H9 (cell line): ENCODE measurements at regions not wholly inside any gene's neighbourhood (a gene's known extent, or its start where the extent isn't known, plus 50 kb on each side); places are given as distances from the start of the nearest gene placed in this dataset.

Experiments
- DNase-seq: peaks from one replicate; pipeline ENCODE4 v3.0.0-alpha.2; 2017
- H2AFZ ChIP-seq: one replicate; pipeline ENCODE4 v1.6.1; 2013; ENCODE audit warnings: mild to moderate bottlenecking, low read length, control low read depth, moderate library complexity
- H2AK5ac ChIP-seq: 2 replicates; pipeline ENCODE4 v1.6.1; 2013; ENCODE audit warnings: low read length, control low read depth, mixed read lengths; ENCODE audit not compliant: insufficient read length
- H2BK120ac ChIP-seq: one replicate; pipeline ENCODE4 v1.6.1; 2013; ENCODE audit warnings: low read depth, mild to moderate bottlenecking, low read length, control low read depth, inconsistent platforms; ENCODE audit not compliant: poor library complexity, severe bottlenecking
- H2BK12ac ChIP-seq: 2 replicates; pipeline ENCODE4 v1.6.1; 2013; ENCODE audit warnings: low read length, control low read depth, mixed read lengths, low read depth; ENCODE audit not compliant: insufficient read length
- H2BK15ac ChIP-seq: 2 replicates; pipeline ENCODE4 v1.6.1; 2013; ENCODE audit warnings: low read depth, low read length, control low read depth
- H2BK20ac ChIP-seq: one replicate; pipeline ENCODE4 v1.6.1; 2013; ENCODE audit warnings: low read depth, mild to moderate bottlenecking, low read length, control low read depth, inconsistent platforms; ENCODE audit not compliant: poor library complexity, severe bottlenecking
- H2BK5ac ChIP-seq: 2 replicates; pipeline ENCODE4 v1.6.1; 2013; ENCODE audit warnings: low read length, control low read depth, mixed read lengths; ENCODE audit not compliant: insufficient read length
- H3K14ac ChIP-seq: 2 replicates; pipeline ENCODE4 v1.6.1; 2013; ENCODE audit warnings: low read length, control low read depth; ENCODE audit not compliant: insufficient read depth
- H3K18ac ChIP-seq: 2 replicates; pipeline ENCODE4 v1.6.1; 2013; ENCODE audit warnings: low read depth, mild to moderate bottlenecking, mixed read lengths, low read length, control low read depth; ENCODE audit not compliant: insufficient read length
- H3K23ac ChIP-seq: 2 replicates; pipeline ENCODE4 v1.6.1; 2013; ENCODE audit warnings: low read length, control low read depth, mixed read lengths, low read depth; ENCODE audit not compliant: insufficient read length
- H3K23me2 ChIP-seq: 2 replicates; pipeline ENCODE4 v1.6.1; 2013; ENCODE audit warnings: low read depth, mild to moderate bottlenecking, mixed read lengths, low read length, control low read depth; ENCODE audit not compliant: insufficient read length, poor library complexity, severe bottlenecking
- H3K27ac ChIP-seq: 2 replicates; pipeline ENCODE4 v1.5.1; 2013; ENCODE audit warnings: low read length, control low read depth, mixed read lengths, low read depth; ENCODE audit not compliant: insufficient read length
- H3K27me3 ChIP-seq: 2 replicates; pipeline ENCODE4 v1.6.1; 2013; ENCODE audit warnings: low read length, control low read depth, inconsistent platforms; ENCODE audit not compliant: insufficient read depth
- H3K4ac ChIP-seq: 2 replicates; pipeline ENCODE4 v1.6.1; 2013; ENCODE audit warnings: low read depth, mild to moderate bottlenecking, control low read depth, inconsistent platforms, low read length, moderate library complexity
- H3K4me1 ChIP-seq: 2 replicates; pipeline ENCODE4 v1.6.1; 2013; ENCODE audit warnings: low read length, control low read depth, inconsistent platforms; ENCODE audit not compliant: insufficient read depth
- H3K4me2 ChIP-seq: 2 replicates; pipeline ENCODE4 v1.6.1; 2013; ENCODE audit warnings: low read length, control low read depth, mixed read lengths; ENCODE audit not compliant: insufficient read length, insufficient read depth
- H3K56ac ChIP-seq: 2 replicates; pipeline ENCODE4 v1.6.1; 2013; ENCODE audit warnings: low read depth, mild to moderate bottlenecking, mixed read lengths, low read length, control low read depth; ENCODE audit not compliant: insufficient read length
- H3K79me1 ChIP-seq: 2 replicates; pipeline ENCODE4 v1.6.1; 2013; ENCODE audit warnings: low read depth, mild to moderate bottlenecking, moderate library complexity, low read length, control low read depth, inconsistent platforms; ENCODE audit not compliant: insufficient read depth, poor library complexity, severe bottlenecking
- H3K79me2 ChIP-seq: 2 replicates; pipeline ENCODE4 v1.6.1; 2013; ENCODE audit warnings: low read length, control low read depth, inconsistent platforms; ENCODE audit not compliant: insufficient read depth
- H3K9ac ChIP-seq: 2 replicates; pipeline ENCODE4 v1.6.1; 2013; ENCODE audit warnings: low read length, control low read depth, mixed read lengths; ENCODE audit not compliant: insufficient read length; ENCODE audit errors: extremely low read depth
- H3K9me3 ChIP-seq: one replicate; pipeline ENCODE4 v1.6.1; 2013; ENCODE audit warnings: low read depth, low read length, inconsistent platforms; ENCODE audit not compliant: control insufficient read depth
- H3T11ph ChIP-seq: one replicate; pipeline ENCODE4 v1.6.1; 2013; ENCODE audit warnings: mild to moderate bottlenecking, low read length, control low read depth, inconsistent platforms
- H4K20me1 ChIP-seq: one replicate; pipeline ENCODE4 v1.6.1; 2013; ENCODE audit not compliant: control insufficient read depth, insufficient read length, insufficient read depth
- H4K5ac ChIP-seq: 2 replicates; pipeline ENCODE4 v1.6.1; 2013; ENCODE audit warnings: low read depth, mild to moderate bottlenecking, mixed read lengths, low read length, control low read depth; ENCODE audit not compliant: insufficient read length
- H4K8ac ChIP-seq: replicated peaks from 2 replicates; pipeline ENCODE4 v1.6.1; 2013; ENCODE audit warnings: low read length, control low read depth, mixed read lengths, low read depth; ENCODE audit not compliant: insufficient read length
- H4K91ac ChIP-seq: 2 replicates; pipeline ENCODE4 v1.6.1; 2013; ENCODE audit warnings: low read depth, mild to moderate bottlenecking, moderate library complexity, mixed read lengths, low read length, control low read depth; ENCODE audit not compliant: insufficient read length
- H3K27ac Mint-ChIP-seq, 3 experiments: 2 replicates in 2 of 3; 3 replicates in 1 of 3; pipeline ENCODE4 v1.8.0; 2020 to 2021; ENCODE audit warnings: mixed read lengths in 3 of 3, mild to moderate bottlenecking in 1 of 3, moderate library complexity in 1 of 3
- H3K27me3 Mint-ChIP-seq: 2 replicates; pipeline ENCODE4 v1.8.0; 2021; ENCODE audit warnings: low read depth, mild to moderate bottlenecking, moderate library complexity, mixed read lengths
- H3K36me3 Mint-ChIP-seq, 3 experiments: 2 replicates in 2 of 3; 3 replicates in 1 of 3; pipeline ENCODE4 v1.8.0; 2020 to 2021; ENCODE audit warnings: low read depth in 3 of 3, mixed read lengths in 3 of 3; ENCODE audit not compliant: insufficient read depth in 1 of 3
- H3K4me1 Mint-ChIP-seq, 2 experiments: 2 replicates each; pipeline ENCODE4 v1.8.0; 2020; ENCODE audit warnings: mixed read lengths in 2 of 2
- H3K4me3 Mint-ChIP-seq, 2 experiments: 2 replicates in 1 of 2; 3 replicates in 1 of 2; pipeline ENCODE4 v1.8.0; 2020 to 2021; ENCODE audit warnings: mild to moderate bottlenecking in 2 of 2, mixed read lengths in 2 of 2, moderate library complexity in 1 of 2
- H3K9me3 Mint-ChIP-seq, 2 experiments: 2 replicates in 1 of 2; 3 replicates in 1 of 2; pipeline ENCODE4 v1.8.0; 2020; ENCODE audit warnings: mild to moderate bottlenecking in 2 of 2, mixed read lengths in 2 of 2, moderate library complexity in 1 of 2
- WGBS: extraction: QIAGEN DNeasy Blood & Tissue Kit; methylation state at CpG from one replicate; pipeline ENCODE4 v1.1.7; 2013; ENCODE audit warnings: missing lambda C conversion rate, low lambda C conversion rate, mixed read lengths; ENCODE audit not compliant: insufficient read length; ENCODE audit errors: extremely low coverage; 5-methylcytosine and 5-hydroxymethylcytosine counted together
- TF ChIP-seq, protein P1 (sequence below): fragments of 200-600 bp; sonication (generic); conservative IDR thresholded peaks from 3 replicates; pipeline ENCODE4 v1.8.0; 2021; ENCODE audit warnings: antibody characterized with exemption, mild to moderate bottlenecking

- Histone ChIP-seq H3K4me1 (no peaks in the 10 kb centered on the region), H3K9me3 (no peaks in the 10 kb centered on the region), H3K79me1 (no peaks in the 10 kb centered on the region), H3K23me2 (no peaks in the 10 kb centered on the region), H3K27me3 (no peaks in the 10 kb centered on the region), H2BK5ac (no peak overlapping the region), H2AK5ac (no peak overlapping the region), H2BK120ac (no peak overlapping the region), H3K18ac (no peak overlapping the region), H4K20me1 (no peaks in the 10 kb centered on the region), H3K56ac (no peak overlapping the region), H2BK20ac (no peak overlapping the region), H2BK12ac (no peak overlapping the region), H4K8ac (no peak overlapping the region), H2BK15ac (no peak overlapping the region), H3K14ac (no peak overlapping the region), H3K27ac (no peak overlapping the region), H4K5ac (no peak overlapping the region), H3T11ph (no peak overlapping the region), H3K4ac (no peak overlapping the region), H2AFZ (no peak overlapping the region), H3K9ac (no peak overlapping the region), H3K4me2 (no peak overlapping the region), H3K79me2 (no peaks in the 10 kb centered on the region), H4K91ac (no peak overlapping the region), H3K23ac (no peak overlapping the region)
- no CpG with 5 or more reads among the region's 2 CpGs for WGBS
- no peak overlapping the region for H3K4me3 Mint-ChIP-seq
- no peaks in the 10 kb centered on the region for H3K4me1 Mint-ChIP-seq
- no peaks in the 10 kb centered on the region; a peak in 1 of 7 replicates for H3K36me3 Mint-ChIP-seq
- TF ChIP-seq, protein P1, sequence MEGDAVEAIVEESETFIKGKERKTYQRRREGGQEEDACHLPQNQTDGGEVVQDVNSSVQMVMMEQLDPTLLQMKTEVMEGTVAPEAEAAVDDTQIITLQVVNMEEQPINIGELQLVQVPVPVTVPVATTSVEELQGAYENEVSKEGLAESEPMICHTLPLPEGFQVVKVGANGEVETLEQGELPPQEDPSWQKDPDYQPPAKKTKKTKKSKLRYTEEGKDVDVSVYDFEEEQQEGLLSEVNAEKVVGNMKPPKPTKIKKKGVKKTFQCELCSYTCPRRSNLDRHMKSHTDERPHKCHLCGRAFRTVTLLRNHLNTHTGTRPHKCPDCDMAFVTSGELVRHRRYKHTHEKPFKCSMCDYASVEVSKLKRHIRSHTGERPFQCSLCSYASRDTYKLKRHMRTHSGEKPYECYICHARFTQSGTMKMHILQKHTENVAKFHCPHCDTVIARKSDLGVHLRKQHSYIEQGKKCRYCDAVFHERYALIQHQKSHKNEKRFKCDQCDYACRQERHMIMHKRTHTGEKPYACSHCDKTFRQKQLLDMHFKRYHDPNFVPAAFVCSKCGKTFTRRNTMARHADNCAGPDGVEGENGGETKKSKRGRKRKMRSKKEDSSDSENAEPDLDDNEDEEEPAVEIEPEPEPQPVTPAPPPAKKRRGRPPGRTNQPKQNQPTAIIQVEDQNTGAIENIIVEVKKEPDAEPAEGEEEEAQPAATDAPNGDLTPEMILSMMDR, result no peak
- H3K27me3 Mint-ChIP-seq, result no peaks in the 10 kb centered on the region
- no peak for DNase-seq
- H3K9me3 Mint-ChIP-seq, result no peaks in the 10 kb centered on the region
- H3K27ac Mint-ChIP-seq, result no peak overlapping the region
Measured at GRCh38 chr9:23117616-23118015, 671.0 kb downstream of the DMRTA1 start.
